A673 (cell line): ENCODE measurements at regions not wholly inside any gene's neighbourhood (a gene's known extent, or its start where the extent isn't known, plus 50 kb on each side); places are given as distances from the start of the nearest gene placed in this dataset.

Experiments used
- BruUV-seq: library from RNA; stranded (reverse); fragments of 400-500 nt; replicated peaks from 2 replicates; lab custom pipeline; 2021; lab: Mats Ljungman, UMichigan
- CTCF ChIA-PET: fragments of 300-600 bp; sonication (Branson Sonifier 250); formaldehyde crosslinking; loops from one replicate; lab custom pipeline; 2022; ENCODE audit warnings: antibody characterized with exemption; lab: Charles Lee
- POLR2A ChIA-PET: fragments of 300-600 bp; sonication (Branson Sonifier 250); formaldehyde crosslinking; loops from one replicate; lab custom pipeline; 2022; ENCODE audit warnings: antibody characterized with exemption; ENCODE audit not compliant: low non-redundant PET; lab: Charles Lee
- DNase-seq: peaks from one replicate; pipeline ENCODE4 v3.0.0-alpha.2; 2015; ENCODE audit warnings: low spot score
- H3K27ac ChIP-seq: fragments of 200-600 bp; sonication (generic); 2 replicates; pipeline ENCODE4 v1.5.1; 2016; ENCODE audit warnings: mixed run types, low read depth, mild to moderate bottlenecking, mixed read lengths, antibody characterized with exemption, low read length; ENCODE audit not compliant: poor library complexity, severe bottlenecking
- H3K27me3 ChIP-seq: fragments of 200-600 bp; sonication (generic); replicated peaks from 2 replicates; pipeline ENCODE4 v1.6.1; 2017; ENCODE audit warnings: mixed run types, low read depth, mild to moderate bottlenecking, mixed read lengths, antibody characterized with exemption, low read length; ENCODE audit not compliant: insufficient read depth, poor library complexity
- H3K36me3 ChIP-seq: fragments of 200-600 bp; sonication (generic); 2 replicates; pipeline ENCODE4 v1.6.1; 2016; ENCODE audit warnings: mixed run types, mild to moderate bottlenecking, mixed read lengths, antibody characterized with exemption, low read length; ENCODE audit not compliant: insufficient read depth, poor library complexity, severe bottlenecking
- H3K4me1 ChIP-seq: fragments of 200-600 bp; sonication (generic); 2 replicates; pipeline ENCODE4 v1.6.1; 2017; ENCODE audit warnings: mixed run types, mild to moderate bottlenecking, mixed read lengths, antibody characterized with exemption, low read length; ENCODE audit not compliant: insufficient read depth, poor library complexity, severe bottlenecking
- H3K4me3 ChIP-seq: fragments of 200-600 bp; sonication (generic); 2 replicates; pipeline ENCODE4 v1.5.1; 2016; ENCODE audit warnings: low read depth, mixed run types, mild to moderate bottlenecking, mixed read lengths, low read length; ENCODE audit not compliant: poor library complexity, severe bottlenecking
- H3K9me3 ChIP-seq: fragments of 200-600 bp; sonication (generic); 2 replicates; pipeline ENCODE4 v1.6.1; 2016; ENCODE audit warnings: mixed run types, low read depth, mild to moderate bottlenecking, mixed read lengths, antibody characterized with exemption, low read length; ENCODE audit not compliant: poor library complexity, severe bottlenecking
- CTCF ChIP-seq: fragments of 300-800, 200-600 bp; sonication (generic); conservative IDR thresholded peaks from 2 replicates; pipeline ENCODE4 v1.5.1; 2017; ENCODE audit warnings: low read depth, mild to moderate bottlenecking, antibody characterized with exemption, low read length, moderate library complexity, mixed read lengths
- EZH2 ChIP-seq: fragments of 200-600 bp; sonication (generic); IDR thresholded peaks from 2 replicates; pipeline ENCODE4 v1.6.1; 2017; ENCODE audit warnings: borderline replicate concordance, low read depth, mild to moderate bottlenecking, mixed read lengths, antibody characterized with exemption, low read length; ENCODE audit not compliant: poor library complexity, severe bottlenecking
- intact Hi-C: fragments of 100-400 bp; cut with micrococcal nuclease; formaldehyde crosslinking; loops from one replicate; pipeline ENCODE4 v1.10.0; 2022; ENCODE audit not compliant: unreplicated experiment

GRCh38 chr12:115255962-115256361 is 572.0 kb upstream of the TBX3 start:
- BruUV-seq = no TSS peak
- POLR2A ChIA-PET = no interaction called here

GRCh38 chr12:115255257-115255656 is 571.3 kb upstream of the TBX3 start:
- no TSS peak for BruUV-seq
- Histone ChIP-seq H3K27me3 (no peaks in the 10 kb centered on the region), H3K4me1 (no peaks in the 10 kb centered on the region), H3K36me3 (no peaks in the 10 kb centered on the region), H3K27ac (no peak overlapping the region), H3K9me3 (peaks cover 10% of the 10 kb centered on the region), H3K4me3 (no peak overlapping the region)
- CTCF ChIA-PET = no interaction called here
- intact Hi-C loops = no loop called here
- no peak for DNase-seq
- POLR2A ChIA-PET = no interaction called here
- TF ChIP-seq EZH2 (no peak), CTCF (no peak)

More at GRCh38 chr12:115255962-115256361, 572.0 kb upstream of the TBX3 start:
- no peak for DNase-seq
- intact Hi-C loops = no loop called here
- CTCF ChIA-PET = no interaction called here
- Histone ChIP-seq H3K27me3 (no peaks in the 10 kb centered on the region), H3K9me3 (peaks cover 8% of the 10 kb centered on the region), H3K4me1 (no peaks in the 10 kb centered on the region), H3K27ac (no peak overlapping the region), H3K4me3 (no peak overlapping the region), H3K36me3 (no peaks in the 10 kb centered on the region)
- TF ChIP-seq CTCF = no peak
- TF ChIP-seq EZH2 = no peak

- Histone ChIP-seq H3K4me3 (no peak overlapping the region), H3K36me3 (no peaks in the 10 kb centered on the region), H3K27ac (no peak overlapping the region), H3K27me3 (no peaks in the 10 kb centered on the region), H3K9me3 (peaks cover 10% of the 10 kb centered on the region), H3K4me1 (no peaks in the 10 kb centered on the region)
- no peak for TF ChIP-seq CTCF
- no peak for TF ChIP-seq EZH2
- POLR2A ChIA-PET = no interaction called here
- no TSS peak for BruUV-seq
- intact Hi-C loops = no loop called here
- CTCF ChIA-PET = no interaction called here
- no peak for DNase-seq
Measured at GRCh38 chr12:115253049-115253448, 569.1 kb upstream of the TBX3 start.
